ENCODE measurements at regions not wholly inside any gene's neighbourhood (a gene's known extent, or its start where the extent isn't known, plus 50 kb on each side); places are given as distances from the start of the nearest gene placed in this dataset.

GRCh38 chr7:32428546-32428945 is 61.6 kb downstream of the LSM5 start:
- H3K79me2 ChIP-seq (ENCODE audit: insufficient read depth, low read depth, low read length), result no peaks in the 10 kb centered on the region
- H3K36me3 ChIP-seq (ENCODE audit: insufficient read depth, low read length), result no peaks in the 10 kb centered on the region
- no TSS peak for BruUV-seq (replicated peaks)
- no peak for DNase-seq (ENCODE audit: low spot score)
- H4K20me1 ChIP-seq (ENCODE audit: insufficient read depth, low read length), result no peaks in the 10 kb centered on the region
- intact Hi-C loops (cut with micrococcal nuclease; ENCODE audit: unreplicated experiment), result no loop called here
- POLR2A ChIA-PET, result no interaction called here
- no peaks in the 10 kb centered on the region for H3K9me2 ChIP-seq (ENCODE audit: insufficient read depth, low read length)
- no peak overlapping the region for H3K4me3 ChIP-seq (ENCODE audit: low read depth, low read length, poor library complexity, severe bottlenecking)
- H3K4me2 ChIP-seq (ENCODE audit: low read length), result no peak overlapping the region
- no peaks in the 10 kb centered on the region for H3K4me1 ChIP-seq (ENCODE audit: insufficient read depth, low read length, poor library complexity, severe bottlenecking)
- CTCF ChIA-PET (ENCODE audit: unreplicated experiment), result no interaction called here
- H3K9me3 ChIP-seq (ENCODE audit: low read length), result no peaks in the 10 kb centered on the region
- TF ChIP-seq CTCF (conservative IDR thresholded peaks at IDR 0.05; ENCODE audit: low read length) (no peak), EZH2phosphoT487 (IDR thresholded peaks at IDR 0.05; ENCODE audit: borderline replicate concordance, low read depth, low read length) (no peak)
- no peak overlapping the region for H2AFZ ChIP-seq (ENCODE audit: low read length)
- H3K27ac ChIP-seq (ENCODE audit: low read depth, low read length, poor library complexity, severe bottlenecking), result no peak overlapping the region

GRCh38 chr7:32427769-32428291 is 62.4 kb downstream of the LSM5 start:
- Histone ChIP-seq H3K9me3 (ENCODE audit: low read length) (no peaks in the 10 kb centered on the region), H4K20me1 (ENCODE audit: insufficient read depth, low read length) (no peaks in the 10 kb centered on the region), H3K4me1 (ENCODE audit: insufficient read depth, low read length, poor library complexity, severe bottlenecking) (no peaks in the 10 kb centered on the region), H3K79me2 (ENCODE audit: insufficient read depth, low read depth, low read length) (no peaks in the 10 kb centered on the region), H2AFZ (ENCODE audit: low read length) (no peak overlapping the region), H3K4me2 (ENCODE audit: low read length) (no peak overlapping the region), H3K4me3 (ENCODE audit: low read depth, low read length, poor library complexity, severe bottlenecking) (no peak overlapping the region), H3K36me3 (ENCODE audit: insufficient read depth, low read length) (no peaks in the 10 kb centered on the region), H3K9me2 (ENCODE audit: insufficient read depth, low read length) (no peaks in the 10 kb centered on the region), H3K27ac (ENCODE audit: low read depth, low read length, poor library complexity, severe bottlenecking) (no peak overlapping the region)
- ChIA-PET POLR2A (no interaction called here), CTCF (ENCODE audit: unreplicated experiment) (no interaction called here)
- no TSS peak for BruUV-seq (replicated peaks)
- TF ChIP-seq EZH2phosphoT487 (IDR thresholded peaks at IDR 0.05; ENCODE audit: borderline replicate concordance, low read depth, low read length), result no peak
- TF ChIP-seq CTCF (conservative IDR thresholded peaks at IDR 0.05; ENCODE audit: low read length), result no peak
- intact Hi-C loops (cut with micrococcal nuclease; ENCODE audit: unreplicated experiment), result no loop called here
- peak; percentile 2 for DNase-seq (ENCODE audit: low spot score)

GRCh38 chr7:32416846-32417245 is 73.3 kb downstream of the LSM5 start:
- Histone ChIP-seq H3K4me2 (ENCODE audit: low read length) (no peak overlapping the region), H3K4me1 (ENCODE audit: insufficient read depth, low read length, poor library complexity, severe bottlenecking) (no peaks in the 10 kb centered on the region), H3K36me3 (ENCODE audit: insufficient read depth, low read length) (no peaks in the 10 kb centered on the region), H3K9me2 (ENCODE audit: insufficient read depth, low read length) (no peaks in the 10 kb centered on the region), H4K20me1 (ENCODE audit: insufficient read depth, low read length) (no peaks in the 10 kb centered on the region), H2AFZ (ENCODE audit: low read length) (no peak overlapping the region), H3K9me3 (ENCODE audit: low read length) (no peaks in the 10 kb centered on the region), H3K27ac (ENCODE audit: low read depth, low read length, poor library complexity, severe bottlenecking) (no peak overlapping the region), H3K4me3 (ENCODE audit: low read depth, low read length, poor library complexity, severe bottlenecking) (no peak overlapping the region), H3K79me2 (ENCODE audit: insufficient read depth, low read depth, low read length) (no peaks in the 10 kb centered on the region)
- POLR2A ChIA-PET, result no interaction called here
- intact Hi-C loops (cut with micrococcal nuclease; ENCODE audit: unreplicated experiment), result no loop called here
- CTCF ChIA-PET (ENCODE audit: unreplicated experiment), result no interaction called here
- no TSS peak for BruUV-seq (replicated peaks)
- DNase-seq (ENCODE audit: low spot score), result no peak
- TF ChIP-seq CTCF (conservative IDR thresholded peaks at IDR 0.05; ENCODE audit: low read length) (no peak), EZH2phosphoT487 (IDR thresholded peaks at IDR 0.05; ENCODE audit: borderline replicate concordance, low read depth, low read length) (no peak)
